K562 (cell line): ENCODE measurements at regions not wholly inside any gene's neighbourhood (a gene's known extent, or its start where the extent isn't known, plus 50 kb on each side); places are given as distances from the start of the nearest gene placed in this dataset.

ENCODE experiments used
- CTCF ChIP-seq, 3 experiments: IDR thresholded peaks in 2 of 3; conservative IDR thresholded peaks in 1 of 3; 2 replicates each; pipeline ENCODE4 v1.5.1; 2011 to 2012; ENCODE audit warnings: low read length in 3 of 3, mild to moderate bottlenecking in 3 of 3, control low read depth in 2 of 3, improper control_type of control experiment in 1 of 3, inconsistent platforms in 1 of 3, low read depth in 1 of 3, mixed read lengths in 1 of 3, moderate library complexity in 1 of 3; ENCODE audit not compliant: insufficient read depth in 2 of 3
- FOSL1 ChIP-seq: fragments of 200-800 bp; sonication (Bioruptor generic); conservative IDR thresholded peaks from 2 replicates; pipeline ENCODE4 v1.6.1; 2016; ENCODE audit warnings: missing genetic modification characterization, missing compliant biosample characterization
- HMGXB4 ChIP-seq: sonication (generic); formaldehyde crosslinking; IDR thresholded peaks from 2 replicates; pipeline ENCODE4 v1.8.1; 2023; ENCODE audit warnings: mild to moderate bottlenecking, missing genetic modification reagents
- KLF13 ChIP-seq: fragments of 450-650 bp; IDR thresholded peaks from 2 replicates; pipeline ENCODE4 v1.6.1; 2016; ENCODE audit warnings: missing genetic modification characterization, low read depth, mild to moderate bottlenecking, missing compliant biosample characterization, moderate library complexity, borderline replicate concordance
- PCBP1 ChIP-seq: fragments of 200-400 bp; formaldehyde crosslinking; IDR thresholded peaks from 2 replicates; pipeline ENCODE4 v1.6.1; 2018; ENCODE audit warnings: mild to moderate bottlenecking, low read depth, low read length; ENCODE audit not compliant: poor library complexity, severe bottlenecking
- SLC30A9 ChIP-seq: fragments of 250-450 bp; sonication (Bioruptor Pico); IDR thresholded peaks from 2 replicates; pipeline ENCODE4 v1.8.0; 2022; ENCODE audit warnings: mild to moderate bottlenecking, moderate library complexity
- TEAD2 ChIP-seq: fragments of 450-650 bp; IDR thresholded peaks from 2 replicates; pipeline ENCODE4 v1.6.1; 2016; ENCODE audit warnings: missing genetic modification characterization, control low read depth, missing compliant biosample characterization
- ZBTB33 ChIP-seq: sonication (generic); formaldehyde crosslinking; IDR thresholded peaks from 2 replicates; pipeline ENCODE4 v1.8.1; 2023; ENCODE audit warnings: mild to moderate bottlenecking, missing genetic modification reagents
- ZBTB34 ChIP-seq: fragments of 250-450 bp; sonication (Bioruptor Pico); IDR thresholded peaks from 2 replicates; pipeline ENCODE4 v1.8.0; 2021; ENCODE audit warnings: mild to moderate bottlenecking, moderate library complexity
- ZNF239 ChIP-seq: fragments of 250-450 bp; sonication (Bioruptor Pico); IDR thresholded peaks from 2 replicates; pipeline ENCODE4 v1.4.0; 2020; ENCODE audit warnings: mild to moderate bottlenecking

GRCh38 chr4:64533159-64533558, 123.9 kb upstream of the TECRL start:
- TF ChIP-seq PCBP1 = no peak
- TF ChIP-seq ZNF239 = no peak
- TF ChIP-seq TEAD2 (tag) = no peak
- no peak for TF ChIP-seq ZBTB34 (CRISPR knock-in tag)
- no peak for TF ChIP-seq HMGXB4 (CRISPR knock-in tag)
- no peak for TF ChIP-seq KLF13
- TF ChIP-seq CTCF (IDR thresholded peaks at IDR 0.05 in 2 of 3, conservative IDR thresholded peaks at IDR 0.05 in 1 of 3; ENCODE audit: insufficient read depth in 2 of 3, low read depth in 1 of 3, low read length in 3 of 3) = no peak
- no peak for TF ChIP-seq FOSL1
- TF ChIP-seq ZBTB33 (CRISPR knock-in tag) = no peak
- TF ChIP-seq SLC30A9 (CRISPR knock-in tag) = no peak
